Neuronal stem cell (in vitro differentiated cells): ENCODE measurements at regions not wholly inside any gene's neighbourhood (a gene's known extent, or its start where the extent isn't known, plus 50 kb on each side); places are given as distances from the start of the nearest gene placed in this dataset.

Source experiments
- DNase-seq: peaks from one replicate; pipeline ENCODE4 v3.0.0-alpha.2; 2013; ENCODE audit warnings: low spot score
- H2AFZ ChIP-seq: one replicate; pipeline ENCODE4 v1.6.1; 2013; ENCODE audit warnings: mild to moderate bottlenecking, low read length, inconsistent platforms
- H2AK5ac ChIP-seq: 2 replicates; pipeline ENCODE4 v1.6.1; 2013; ENCODE audit warnings: low read depth, mild to moderate bottlenecking, inconsistent platforms, low read length, moderate library complexity, mixed read lengths
- H2BK120ac ChIP-seq: 2 replicates; pipeline ENCODE4 v1.6.1; 2013; ENCODE audit warnings: low read depth, mild to moderate bottlenecking, inconsistent platforms, low read length, moderate library complexity, mixed read lengths
- H2BK12ac ChIP-seq: one replicate; pipeline ENCODE4 v1.6.1; 2013; ENCODE audit warnings: low read length, inconsistent platforms
- H2BK15ac ChIP-seq: 2 replicates; pipeline ENCODE4 v1.6.1; 2013; ENCODE audit warnings: mild to moderate bottlenecking, low read length, inconsistent platforms, mixed read lengths
- H2BK5ac ChIP-seq: one replicate; pipeline ENCODE4 v1.6.1; 2013; ENCODE audit warnings: inconsistent platforms, mild to moderate bottlenecking, low read length, moderate library complexity
- H3K14ac ChIP-seq: one replicate; pipeline ENCODE4 v1.6.1; 2013; ENCODE audit warnings: low read length, inconsistent platforms
- H3K18ac ChIP-seq: 2 replicates; pipeline ENCODE4 v1.6.1; 2013; ENCODE audit warnings: low read length, inconsistent platforms
- H3K23ac ChIP-seq: 2 replicates; pipeline ENCODE4 v1.6.1; 2013; ENCODE audit warnings: low read depth, mild to moderate bottlenecking, mixed read lengths, low read length, inconsistent platforms; ENCODE audit not compliant: poor library complexity
- H3K27ac ChIP-seq: replicated peaks from 3 replicates; pipeline ENCODE4 v1.5.1; 2013; ENCODE audit warnings: low read length, inconsistent platforms
- H3K27me3 ChIP-seq, 3 experiments: 2 replicates each; pipeline ENCODE4 v1.6.1; 2013; ENCODE audit warnings: low read length in 3 of 3, mild to moderate bottlenecking in 2 of 3, inconsistent platforms in 1 of 3, low read depth in 1 of 3, mixed read lengths in 1 of 3, moderate library complexity in 1 of 3; ENCODE audit not compliant: control insufficient read depth in 3 of 3, insufficient read depth in 3 of 3
- H3K36me3 ChIP-seq, 2 donors: replicated peaks in 1 of 2; 2 replicates each; pipeline ENCODE4 v1.6.1; 2013; ENCODE audit warnings: low read length in 2 of 2; ENCODE audit not compliant: control insufficient read depth in 2 of 2, insufficient read depth in 2 of 2
- H3K4ac ChIP-seq: 2 replicates; pipeline ENCODE4 v1.6.1; 2013; ENCODE audit warnings: inconsistent platforms, mild to moderate bottlenecking, low read length, moderate library complexity
- H3K4me1 ChIP-seq, 2 donors: 1 replicate in 1 of 2; 2 replicates in 1 of 2; pipeline ENCODE4 v1.6.1; 2013; ENCODE audit warnings: low read length in 2 of 2, low read depth in 1 of 2; ENCODE audit not compliant: control insufficient read depth in 2 of 2, insufficient read depth in 1 of 2
- H3K4me2 ChIP-seq: one replicate; pipeline ENCODE4 v1.6.1; 2013; ENCODE audit warnings: mild to moderate bottlenecking, low read length, inconsistent platforms; ENCODE audit not compliant: insufficient read depth, poor library complexity, severe bottlenecking
- H3K4me3 ChIP-seq, 2 donors: 2 replicates each; pipeline ENCODE4 v1.5.1; 2013; ENCODE audit warnings: low read length in 2 of 2, mild to moderate bottlenecking in 2 of 2, inconsistent platforms in 1 of 2, moderate library complexity in 1 of 2
- H3K79me1 ChIP-seq: one replicate; pipeline ENCODE4 v1.6.1; 2013; ENCODE audit warnings: low read depth, mild to moderate bottlenecking, inconsistent platforms, low read length, moderate library complexity
- H3K9ac ChIP-seq: one replicate; pipeline ENCODE4 v1.6.1; 2013; ENCODE audit warnings: mild to moderate bottlenecking, low read depth, low read length, inconsistent platforms; ENCODE audit not compliant: poor library complexity
- H3K9me3 ChIP-seq, 2 donors: replicated peaks in 1 of 2; 2 replicates each; pipeline versions ENCODE3 to v1.6.1; 2013; ENCODE audit warnings: low read length in 2 of 2, mild to moderate bottlenecking in 2 of 2, inconsistent platforms in 1 of 2, low read depth in 1 of 2, mixed read lengths in 1 of 2, moderate library complexity in 1 of 2; ENCODE audit not compliant: control insufficient read depth in 2 of 2, insufficient read depth in 1 of 2
- H4K8ac ChIP-seq: one replicate; pipeline ENCODE4 v1.6.1; 2013; ENCODE audit warnings: low read depth, mild to moderate bottlenecking, inconsistent platforms, low read length, moderate library complexity
- H4K91ac ChIP-seq: one replicate; pipeline ENCODE4 v1.6.1; 2013; ENCODE audit warnings: low read length, low read depth, mild to moderate bottlenecking, inconsistent platforms; ENCODE audit not compliant: poor library complexity
- WGBS, 2 donors: extraction: QIAGEN DNeasy Blood & Tissue Kit; methylation state at CpG; one replicate each; pipeline ENCODE4 v1.1.7; 2013; ENCODE audit warnings: missing lambda C conversion rate in 2 of 2, mixed read lengths in 1 of 2; ENCODE audit not compliant: insufficient read length in 2 of 2, insufficient replicate concordance in 1 of 2; ENCODE audit errors: extremely low coverage in 2 of 2; 5-methylcytosine and 5-hydroxymethylcytosine counted together

DNA sequence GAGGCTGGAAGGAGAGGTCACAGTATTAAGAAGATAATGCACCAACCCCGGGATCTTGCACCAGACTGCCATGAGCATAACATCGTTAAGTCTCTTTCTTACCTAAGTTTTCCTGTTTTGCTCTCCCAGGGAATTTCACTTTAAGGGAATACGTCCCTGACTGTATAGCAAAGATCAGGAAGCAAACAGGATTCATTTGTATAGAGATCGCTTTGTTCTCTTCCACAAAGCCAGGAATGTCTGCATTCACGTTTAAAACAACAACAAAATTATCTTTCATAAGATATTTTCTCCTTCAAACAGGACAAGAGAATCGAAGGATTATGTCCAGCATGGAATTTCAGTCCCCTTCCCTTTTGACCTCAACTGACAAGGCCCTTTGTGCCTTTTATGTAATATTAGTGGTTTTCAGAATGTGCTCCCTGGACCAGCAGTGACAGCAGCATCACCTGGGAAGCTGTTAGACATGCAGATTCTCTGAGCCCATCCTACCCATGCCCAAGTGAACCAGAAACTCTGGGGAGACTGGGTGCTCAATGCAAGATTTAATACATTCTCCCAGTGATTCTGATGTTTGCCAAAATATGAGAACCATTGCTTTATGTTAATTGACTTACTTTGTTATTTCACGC is 286.3 kb downstream of the FGFR2 start:
- Histone ChIP-seq H2BK12ac (no peak overlapping the region), H2AK5ac (no peak overlapping the region), H4K91ac (no peak overlapping the region), H3K9me3 (peaks cover 0 to 2% of the 10 kb centered on the region in 2 donors), H3K9ac (no peak overlapping the region), H2BK120ac (no peak overlapping the region), H2BK5ac (no peak overlapping the region), H3K4ac (no peak overlapping the region), H3K4me2 (no peak overlapping the region), H3K23ac (no peak overlapping the region), H2AFZ (no peak overlapping the region), H3K14ac (no peak overlapping the region), H4K8ac (no peak overlapping the region), H3K36me3 (no peaks in the 10 kb centered on the region), H3K27me3 (peaks cover 0 to 2% (median 0%) of the 10 kb centered on the region in 3 experiments), H3K4me3 (no peak overlapping the region), H3K4me1 (peaks cover 6 to 11% of the 10 kb centered on the region in 2 donors), H2BK15ac (no peak overlapping the region), H3K79me1 (no peaks in the 10 kb centered on the region), H3K27ac (no peak overlapping the region), H3K18ac (no peak overlapping the region)
- DNase-seq = no peak
- no CpG with 5 or more reads among the region's 7 CpGs for WGBS, 2 donors

DNA sequence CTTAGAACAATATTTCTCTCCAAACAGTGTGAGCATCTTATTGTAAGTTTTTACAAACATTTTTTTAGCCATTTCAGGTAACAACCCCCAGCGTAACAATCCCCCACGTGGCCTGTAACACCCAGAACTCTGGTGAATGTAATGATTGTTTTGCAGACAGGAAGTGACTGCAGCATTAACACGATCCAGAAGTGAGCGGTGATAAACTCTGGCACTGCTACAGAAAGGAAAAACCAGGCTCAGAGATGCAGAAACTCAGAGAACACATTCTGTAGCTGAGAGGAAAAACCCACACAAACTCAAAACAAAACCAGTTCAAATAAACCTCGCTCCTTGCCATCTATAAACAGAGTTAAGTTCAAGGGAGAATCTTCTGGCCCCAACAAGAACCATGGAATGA is 285.7 kb downstream of the FGFR2 start:
- H2BK5ac ChIP-seq = no peak overlapping the region
- H2BK12ac ChIP-seq = no peak overlapping the region
- H4K91ac ChIP-seq = no peak overlapping the region
- no peak overlapping the region for H3K4me3 ChIP-seq
- H4K8ac ChIP-seq = no peak overlapping the region
- H3K36me3 ChIP-seq = no peaks in the 10 kb centered on the region
- no peak overlapping the region for H3K4me2 ChIP-seq
- H3K27ac ChIP-seq = no peak overlapping the region
- no peaks in the 10 kb centered on the region for H3K79me1 ChIP-seq
- no peak overlapping the region for H3K23ac ChIP-seq
- no CpG with 5 or more reads among the region's 5 CpGs for WGBS, 2 donors
- DNase-seq = no peak
- H3K4me1 ChIP-seq = peaks cover 6 to 11% of the 10 kb centered on the region in 2 donors
- H3K27me3 ChIP-seq = peaks cover 0 to 2% (median 0%) of the 10 kb centered on the region in 3 experiments
- H3K4ac ChIP-seq = no peak overlapping the region
- H2BK120ac ChIP-seq = no peak overlapping the region
- H2AFZ ChIP-seq = no peak overlapping the region
- no peak overlapping the region for H3K14ac ChIP-seq
- H3K9ac ChIP-seq = no peak overlapping the region
- peaks cover 0 to 2% of the 10 kb centered on the region in 2 donors for H3K9me3 ChIP-seq
- H2AK5ac ChIP-seq = no peak overlapping the region
- no peak overlapping the region for H3K18ac ChIP-seq
- no peak overlapping the region for H2BK15ac ChIP-seq

DNA sequence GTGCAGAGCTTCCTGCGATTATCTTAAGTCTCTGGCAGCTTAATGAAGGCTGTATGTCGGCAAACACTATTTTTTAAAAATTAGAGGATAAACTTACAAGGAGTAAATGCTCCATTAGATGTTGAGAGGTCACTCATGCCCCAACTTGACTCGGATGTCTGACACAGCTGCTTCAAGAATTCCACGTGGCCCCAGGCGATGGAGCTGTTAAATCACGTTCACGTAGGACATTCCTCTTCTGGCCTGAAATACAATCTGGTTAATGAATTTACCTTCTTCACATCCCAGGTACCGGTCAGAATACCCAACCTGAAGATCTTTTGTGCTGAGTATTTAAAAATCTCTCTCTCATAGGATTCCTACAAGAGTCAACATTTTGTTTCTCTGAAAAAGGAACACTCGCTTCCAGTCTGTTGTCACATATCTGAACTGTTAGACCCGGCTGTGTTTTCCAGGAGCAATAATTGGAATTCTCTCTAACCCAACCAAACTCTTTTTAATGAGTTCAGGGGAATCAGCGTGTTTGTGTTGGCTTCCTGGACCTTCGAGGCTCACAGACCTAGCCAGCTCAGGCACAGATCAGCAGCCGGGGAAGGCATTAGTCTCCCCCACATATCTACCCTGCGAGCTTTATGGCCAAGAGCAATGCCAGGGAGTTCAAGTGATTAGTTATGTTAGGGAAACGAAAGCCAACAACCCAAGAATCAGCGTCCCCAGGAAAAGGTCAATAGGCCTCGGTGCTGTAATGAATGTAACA is 284.9 kb downstream of the FGFR2 start:
- H4K8ac ChIP-seq = no peak overlapping the region
- no peak overlapping the region for H3K23ac ChIP-seq
- H2BK5ac ChIP-seq = no peak overlapping the region
- H2BK15ac ChIP-seq = no peak overlapping the region
- no peak overlapping the region for H3K4me2 ChIP-seq
- no peak overlapping the region for H2AK5ac ChIP-seq
- no peak overlapping the region for H2BK12ac ChIP-seq
- no peak overlapping the region for H3K4me3 ChIP-seq
- no peak overlapping the region for H3K4ac ChIP-seq
- DNase-seq = no peak
- no peak overlapping the region for H3K18ac ChIP-seq
- no peak overlapping the region for H3K14ac ChIP-seq
- no peak overlapping the region for H2AFZ ChIP-seq
- no peaks in the 10 kb centered on the region for H3K9me3 ChIP-seq
- no CpG with 5 or more reads among the region's 17 CpGs for WGBS, 2 donors
- no peaks in the 10 kb centered on the region for H3K79me1 ChIP-seq
- peaks cover 6 to 11% of the 10 kb centered on the region in 2 donors for H3K4me1 ChIP-seq
- H4K91ac ChIP-seq = no peak overlapping the region
- no peaks in the 10 kb centered on the region for H3K36me3 ChIP-seq
- H3K27me3 ChIP-seq = peaks cover 0 to 2% (median 0%) of the 10 kb centered on the region in 3 experiments
- H3K9ac ChIP-seq = no peak overlapping the region
- no peak overlapping the region for H3K27ac ChIP-seq
- H2BK120ac ChIP-seq = no peak overlapping the region

DNA sequence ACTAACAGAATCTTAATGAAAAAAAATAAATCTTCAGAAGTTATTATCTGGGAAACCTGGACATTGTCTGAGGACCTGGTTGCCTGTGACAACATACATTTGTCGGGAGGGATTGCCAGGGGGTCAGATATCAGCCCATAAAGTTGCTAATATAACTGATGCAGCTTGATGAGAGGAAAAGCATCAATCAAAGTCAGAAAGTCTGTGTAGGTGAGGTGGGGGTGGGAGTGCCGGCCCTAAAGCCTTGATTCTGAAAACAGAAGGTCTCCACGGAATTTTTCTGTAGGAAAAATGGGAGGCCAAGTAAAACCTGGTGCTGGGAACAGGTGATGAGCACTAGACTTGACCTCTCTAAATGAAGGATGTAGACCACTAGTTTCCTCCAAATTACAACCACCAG is 281.8 kb downstream of the FGFR2 start:
- Histone ChIP-seq H3K4ac (no peak overlapping the region), H2BK120ac (no peak overlapping the region), H3K27me3 (peaks cover 0 to 2% (median 0%) of the 10 kb centered on the region in 3 experiments)

More for the DNA sequence above, 281.8 kb downstream of the FGFR2 start:
- Histone ChIP-seq H3K14ac (no peak overlapping the region), H3K9me3 (no peaks in the 10 kb centered on the region), H2AK5ac (no peak overlapping the region), H4K91ac (no peak overlapping the region), H3K4me3 (no peak overlapping the region), H3K36me3 (no peaks in the 10 kb centered on the region), H3K9ac (no peak overlapping the region), H3K27ac (no peak overlapping the region), H3K4me2 (no peak overlapping the region), H2BK5ac (no peak overlapping the region), H3K79me1 (no peaks in the 10 kb centered on the region), H2BK15ac (no peak overlapping the region), H3K4me1 (peaks cover 2 to 8% of the 10 kb centered on the region in 2 donors), H3K23ac (no peak overlapping the region), H2AFZ (no peak overlapping the region), H2BK12ac (no peak overlapping the region), H3K18ac (no peak overlapping the region), H4K8ac (no peak overlapping the region)
- no peak for DNase-seq
- no CpG with 5 or more reads among the region's 3 CpGs for WGBS, 2 donors
